GM12892 (cell line): ENCODE measurements at regions not wholly inside any gene's neighbourhood (a gene's known extent, or its start where the extent isn't known, plus 50 kb on each side); places are given as distances from the start of the nearest gene placed in this dataset.

Experiments
- POLR2A ChIP-seq: IDR thresholded peaks from 2 replicates; pipeline ENCODE4 v1.6.1; 2011; ENCODE audit warnings: low read depth, low read length, control low read depth
- POLR2AphosphoS5 ChIP-seq: IDR thresholded peaks from 2 replicates; pipeline ENCODE4 v1.6.1; 2011; ENCODE audit warnings: low read depth, low read length, control low read depth

GRCh38 chr18:71329114-71329513 is 1040.3 kb downstream of the SOCS6 start:
- no peak for TF ChIP-seq POLR2AphosphoS5
- TF ChIP-seq POLR2A = no peak
